GM19025 (cell line): ENCODE measurements at regions not wholly inside any gene's neighbourhood (a gene's known extent, or its start where the extent isn't known, plus 50 kb on each side); places are given as distances from the start of the nearest gene placed in this dataset.

Experiments
- ATAC-seq: cut with Tn5 transposase; IDR thresholded peaks from one replicate; pipeline ENCODE4 v1.9.1; 2021; ENCODE audit warnings: mild to moderate bottlenecking, low read depth, moderate library complexity; ENCODE audit not compliant: unreplicated experiment

DNA sequence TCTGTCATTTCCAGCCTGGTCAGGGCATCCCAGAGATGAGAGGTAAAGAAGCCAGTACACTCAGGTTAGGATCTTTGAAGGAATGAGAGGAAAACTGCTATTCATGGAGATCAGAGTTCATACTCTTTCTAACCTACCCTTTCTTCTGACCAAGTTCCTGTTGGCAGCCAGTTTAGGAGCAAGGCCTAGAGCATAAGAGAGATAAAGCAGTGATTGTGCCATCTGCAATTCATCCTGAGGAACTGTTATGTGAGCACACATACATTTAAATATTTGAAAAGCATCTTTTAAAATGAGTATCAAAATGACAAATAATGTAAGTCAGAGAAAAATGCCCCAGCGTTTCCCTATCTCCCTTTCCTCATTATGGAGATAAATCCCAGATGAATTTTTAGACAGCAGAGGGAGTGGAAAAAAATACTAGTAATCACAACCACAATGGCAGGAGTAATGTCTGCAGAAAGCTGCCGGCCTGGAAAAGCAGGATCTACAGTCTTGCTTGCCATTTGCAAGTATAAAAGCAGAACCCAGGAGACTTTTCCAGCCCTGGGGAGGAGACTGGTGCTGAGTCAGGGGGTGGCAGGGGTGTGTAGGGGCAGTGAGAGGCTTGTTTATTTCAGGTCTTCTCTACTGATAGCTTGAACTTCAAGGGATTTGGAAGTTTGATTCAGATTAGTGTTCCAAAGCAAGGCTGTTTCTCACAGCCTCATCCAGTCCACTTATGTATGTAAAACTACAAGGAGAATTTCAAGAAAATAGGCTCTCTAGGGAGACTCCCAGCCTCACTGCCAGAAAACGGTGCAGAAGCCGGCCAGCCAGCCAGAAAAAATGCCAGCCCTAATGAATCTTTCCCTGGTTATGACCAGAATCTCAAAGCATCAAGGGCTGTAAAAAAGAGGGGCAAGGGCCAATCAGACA lies 1052.4 kb downstream of the TUSC7 start:
- ATAC-seq = no peak

GRCh38 chr3:117762621-117763037 lies 1053.0 kb downstream of the TUSC7 start:
- ATAC-seq = no peak

GRCh38 chr3:117763561-117763960 lies 1054.0 kb downstream of the TUSC7 start:
- ATAC-seq = no peak

- ATAC-seq = no peak
These were observed 1059.0 kb downstream of the TUSC7 start for GRCh38 chr3:117768581-117768980.

DNA sequence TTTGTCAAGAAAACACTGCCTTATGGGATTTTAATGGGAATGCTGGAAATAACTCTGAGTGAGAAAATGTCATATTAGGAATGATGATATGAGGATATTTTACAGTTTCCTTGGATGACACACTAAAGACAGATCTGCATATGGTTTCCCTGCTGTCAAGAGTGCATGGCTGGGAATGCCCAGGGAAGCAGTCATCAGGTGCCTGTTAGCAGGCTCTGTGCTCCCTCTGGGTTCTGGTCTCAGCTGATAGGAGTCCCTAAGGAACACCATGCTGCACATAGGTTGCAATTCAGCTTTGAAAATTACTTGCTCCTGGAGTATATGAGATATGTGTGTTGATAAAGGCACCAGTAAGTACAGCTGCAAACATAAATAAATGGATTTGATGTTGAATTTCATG lies 1064.6 kb downstream of the TUSC7 start:
- no peak for ATAC-seq

DNA sequence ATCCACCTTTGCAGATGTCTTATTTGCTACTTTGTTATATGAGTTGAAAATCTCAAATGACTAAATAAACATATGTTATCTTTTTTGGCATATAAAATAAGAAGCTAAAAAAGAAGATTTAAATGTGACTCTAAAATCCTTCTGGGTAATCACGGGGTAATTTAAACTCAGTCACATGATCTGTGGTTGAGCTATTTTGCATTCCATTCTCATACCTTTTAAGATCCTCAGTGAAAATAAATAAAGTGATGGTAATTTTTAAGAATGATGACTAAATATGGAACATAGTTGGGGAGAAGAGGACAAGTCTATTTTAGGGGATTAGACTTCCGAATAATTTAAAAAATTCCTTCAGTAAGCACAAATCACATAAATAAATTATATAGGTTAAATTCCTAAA lies 1076.8 kb downstream of the TUSC7 start:
- ATAC-seq = no peak

GRCh38 chr3:117788061-117788460 lies 1078.5 kb downstream of the TUSC7 start:
- no peak for ATAC-seq

- no peak for ATAC-seq
These were observed 1078.9 kb downstream of the TUSC7 start for GRCh38 chr3:117788506-117788905.

DNA sequence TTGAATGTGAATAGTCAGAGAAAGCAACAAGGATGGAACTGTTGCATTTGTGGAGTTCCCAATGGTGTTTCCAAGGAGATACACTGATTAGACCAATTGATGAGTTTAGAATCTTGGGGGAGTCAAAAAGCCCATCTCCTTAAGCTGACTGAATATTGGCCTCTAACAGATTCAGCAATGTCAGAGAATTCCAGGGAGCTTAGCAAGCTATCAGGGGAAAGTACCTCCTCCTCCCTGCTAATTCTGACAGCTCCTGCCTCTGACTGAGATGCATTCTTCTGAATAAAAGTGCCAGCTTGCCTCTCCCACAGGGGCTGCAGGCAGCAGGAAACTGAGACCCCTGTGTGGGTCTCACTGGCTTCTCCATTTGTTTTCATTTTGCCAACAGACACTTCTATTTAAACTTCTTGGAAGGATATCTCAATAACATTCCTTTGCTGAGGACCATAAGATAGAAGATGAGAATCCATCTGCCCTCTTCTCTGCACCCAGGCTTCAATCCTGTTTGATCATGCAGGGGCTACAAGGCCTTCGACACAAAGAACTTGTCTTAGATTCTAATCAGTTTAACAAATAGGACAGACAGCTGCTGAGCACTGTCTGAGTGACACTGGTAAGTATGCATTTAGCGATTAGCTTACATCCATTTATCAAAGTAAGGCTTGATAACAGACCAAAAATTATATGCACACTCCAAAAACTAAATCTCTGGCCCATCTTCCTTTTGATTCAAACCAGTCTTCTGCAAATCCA lies 1080.8 kb downstream of the TUSC7 start:
- no peak for ATAC-seq

- no peak for ATAC-seq
These were observed 1084.2 kb downstream of the TUSC7 start for GRCh38 chr3:117793622-117794265.

DNA sequence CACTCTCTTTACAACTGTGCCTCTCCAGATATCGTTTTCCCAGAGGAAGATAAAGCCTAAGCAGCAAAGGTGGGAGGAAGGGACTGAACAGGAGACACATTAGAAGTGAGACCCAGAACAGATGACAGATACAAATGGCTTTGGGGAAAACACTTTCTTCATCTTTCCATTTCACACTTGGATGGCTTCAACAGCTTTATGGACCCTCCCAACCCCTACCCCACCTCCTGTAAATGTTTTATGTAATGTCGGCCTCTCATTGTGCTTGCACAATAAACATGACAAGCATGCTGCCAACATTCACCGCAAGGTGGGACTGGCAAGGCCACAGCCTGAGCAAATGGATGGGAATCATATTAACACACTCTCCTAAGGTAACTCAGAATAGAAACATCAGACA lies 1088.6 kb downstream of the TUSC7 start:
- no peak for ATAC-seq

- ATAC-seq = no peak
These were observed 1089.3 kb downstream of the TUSC7 start for GRCh38 chr3:117798687-117799386.

- ATAC-seq = no peak
These were observed 1089.8 kb downstream of the TUSC7 start for GRCh38 chr3:117799387-117799735.

GRCh38 chr3:117801912-117802239 lies 1092.3 kb downstream of the TUSC7 start:
- no peak for ATAC-seq

GRCh38 chr3:117809186-117810081 lies 1099.9 kb downstream of the TUSC7 start:
- ATAC-seq = no peak

DNA sequence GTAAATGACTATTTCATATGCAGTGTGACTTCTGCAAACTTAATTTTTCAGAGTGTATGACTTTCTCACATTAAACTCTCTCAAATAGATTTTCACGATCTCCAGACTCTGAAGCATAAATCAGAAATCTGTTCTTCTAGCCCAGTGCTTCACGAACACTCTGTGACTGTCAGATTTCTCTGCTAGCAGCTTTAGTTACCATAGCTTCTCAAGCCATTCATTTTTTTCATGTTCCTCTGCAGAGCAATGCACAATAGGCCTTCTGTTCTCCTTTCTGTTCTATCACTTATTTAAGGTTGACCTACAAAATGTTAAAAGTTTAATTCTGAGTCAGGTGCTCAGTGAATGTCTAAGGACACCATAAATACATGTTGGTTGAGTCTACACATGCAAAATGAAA lies 1102.2 kb downstream of the TUSC7 start:
- no peak for ATAC-seq

DNA sequence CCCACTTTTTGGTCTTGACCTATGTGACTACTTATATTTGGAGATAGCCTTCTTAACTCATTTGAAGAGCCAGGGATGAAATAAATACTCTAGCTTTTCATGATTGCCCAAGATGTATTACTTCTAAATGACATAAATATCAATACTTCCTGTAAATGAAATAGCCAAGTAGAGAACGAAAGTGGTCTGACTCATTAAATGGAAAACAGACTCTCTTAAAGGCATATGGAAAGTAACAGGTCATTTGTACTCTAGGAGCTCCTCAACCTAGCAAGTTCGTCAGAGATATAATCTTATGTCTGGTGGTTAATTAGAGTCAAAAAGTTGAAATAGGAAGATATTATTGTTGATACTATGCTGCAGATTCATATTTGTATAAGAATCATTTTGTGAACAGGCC lies 1105.4 kb downstream of the TUSC7 start:
- no peak for ATAC-seq

DNA sequence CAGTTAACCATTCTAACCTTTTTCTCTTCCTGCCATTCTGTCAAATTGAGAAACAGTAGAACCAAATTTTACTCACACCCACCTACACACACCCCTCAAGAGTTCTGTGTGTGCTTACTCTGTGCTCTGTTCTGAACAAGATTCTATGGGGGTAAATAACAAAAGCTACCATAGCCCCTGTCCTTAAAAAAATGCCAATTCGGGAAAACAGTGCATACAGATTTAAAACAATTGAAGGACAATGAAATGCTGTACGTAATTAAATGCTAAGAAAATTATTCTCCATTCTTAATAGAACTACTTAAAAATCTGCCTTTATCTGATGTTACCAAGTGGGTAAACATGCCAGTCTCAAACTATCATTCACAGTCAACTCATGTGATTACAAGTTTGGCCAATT lies 1107.5 kb downstream of the TUSC7 start:
- ATAC-seq = no peak

DNA sequence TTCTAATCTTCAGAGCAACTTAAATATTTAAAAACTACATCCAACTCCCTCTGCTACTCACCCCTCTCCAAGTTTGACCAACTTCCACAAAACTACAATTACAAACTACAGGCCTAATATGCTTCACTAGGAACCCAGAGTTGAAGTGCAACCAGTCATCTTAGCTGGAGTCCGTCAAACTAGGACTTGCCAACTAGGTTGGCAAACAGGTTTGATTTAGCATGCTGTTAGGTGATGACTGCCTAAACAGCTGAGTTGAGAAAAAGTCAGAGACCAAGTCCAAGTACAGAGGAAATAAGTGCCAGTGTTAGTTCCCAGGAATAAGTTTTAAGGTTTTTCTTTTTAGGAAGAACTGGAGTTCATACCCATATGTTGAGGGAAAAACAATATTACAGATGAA lies 1109.0 kb downstream of the TUSC7 start:
- no peak for ATAC-seq
